MM.1S (cell line): ENCODE measurements at regions not wholly inside any gene's neighbourhood (a gene's known extent, or its start where the extent isn't known, plus 50 kb on each side); places are given as distances from the start of the nearest gene placed in this dataset.

Experiments used
- DNase-seq: peaks from one replicate; pipeline ENCODE4 v3.0.0-alpha.2; 2015
- H2AFZ ChIP-seq: fragments of 300-600 bp; sonication (generic); 2 replicates; pipeline ENCODE4 v1.6.0; 2016; ENCODE audit warnings: antibody characterized with exemption, low read length
- H3F3A ChIP-seq: fragments of 300-600 bp; sonication (generic); 2 replicates; pipeline ENCODE4 v1.6.1; 2016; ENCODE audit warnings: mild to moderate bottlenecking, antibody characterized with exemption, low read length, moderate library complexity, mixed read lengths; ENCODE audit not compliant: insufficient read depth
- H3K27ac ChIP-seq: fragments of 300-600 bp; sonication (generic); 2 replicates; pipeline ENCODE4 v1.5.1; 2016; ENCODE audit warnings: mild to moderate bottlenecking, low read length
- H3K27me3 ChIP-seq: fragments of 300-600 bp; sonication (generic); replicated peaks from 2 replicates; pipeline ENCODE4 v1.6.0; 2016; ENCODE audit warnings: low read length; ENCODE audit not compliant: insufficient read depth
- H3K36me3 ChIP-seq: fragments of 300-600 bp; sonication (generic); replicated peaks from 2 replicates; pipeline ENCODE4 v1.6.1; 2016; ENCODE audit warnings: mild to moderate bottlenecking, low read length, mixed read lengths; ENCODE audit not compliant: insufficient read depth
- H3K4me1 ChIP-seq: fragments of 300-600 bp; sonication (generic); 2 replicates; pipeline ENCODE4 v1.6.1; 2016; ENCODE audit warnings: low read length, mixed read lengths
- H3K4me2 ChIP-seq: fragments of 300-600 bp; sonication (generic); 2 replicates; pipeline ENCODE4 v1.6.0; 2016; ENCODE audit warnings: low read depth, low read length
- H3K4me3 ChIP-seq: fragments of 300-600 bp; sonication (generic); 2 replicates; pipeline ENCODE4 v1.5.1; 2016; ENCODE audit warnings: low read length, mixed read lengths
- H3K79me2 ChIP-seq: fragments of 300-600 bp; sonication (generic); 2 replicates; pipeline ENCODE4 v1.6.1; 2016; ENCODE audit warnings: mixed run types, low read length, mixed read lengths
- H3K9ac ChIP-seq: fragments of 300-600 bp; sonication (generic); 2 replicates; pipeline ENCODE4 v1.6.1; 2016; ENCODE audit warnings: low read length, mixed read lengths
- H3K9me2 ChIP-seq: fragments of 300-600 bp; sonication (generic); replicated peaks from 2 replicates; pipeline ENCODE4 v1.6.1; 2016; ENCODE audit warnings: mild to moderate bottlenecking, low read length, mixed read lengths; ENCODE audit not compliant: insufficient read depth
- H3K9me3 ChIP-seq: fragments of 300-600 bp; sonication (generic); replicated peaks from 2 replicates; pipeline ENCODE4 v1.6.1; 2016; ENCODE audit warnings: mild to moderate bottlenecking, low read length, mixed read lengths; ENCODE audit not compliant: insufficient read depth
- H4K20me1 ChIP-seq: fragments of 300-600 bp; sonication (generic); 2 replicates; pipeline ENCODE4 v1.6.1; 2016; ENCODE audit warnings: mild to moderate bottlenecking, low read length, moderate library complexity, mixed read lengths; ENCODE audit not compliant: insufficient read depth
- EZH2 ChIP-seq: fragments of 300-600 bp; sonication (generic); optimal IDR thresholded peaks from 2 replicates; pipeline ENCODE3; 2017; ENCODE audit warnings: low read depth, mild to moderate bottlenecking, antibody characterized with exemption, low read length, mixed read lengths
- EZH2phosphoT487 ChIP-seq: fragments of 300-600 bp; sonication (generic); IDR thresholded peaks from 2 replicates; pipeline ENCODE4 v1.6.1; 2018; ENCODE audit warnings: antibody characterized with exemption, low read length
- TF ChIP-seq, protein P1 (sequence below): fragments of 300-600 bp; sonication (generic); IDR thresholded peaks from 2 replicates; pipeline ENCODE4 v1.5.1; 2016; ENCODE audit warnings: antibody characterized with exemption, low read length, mixed read lengths

DNA sequence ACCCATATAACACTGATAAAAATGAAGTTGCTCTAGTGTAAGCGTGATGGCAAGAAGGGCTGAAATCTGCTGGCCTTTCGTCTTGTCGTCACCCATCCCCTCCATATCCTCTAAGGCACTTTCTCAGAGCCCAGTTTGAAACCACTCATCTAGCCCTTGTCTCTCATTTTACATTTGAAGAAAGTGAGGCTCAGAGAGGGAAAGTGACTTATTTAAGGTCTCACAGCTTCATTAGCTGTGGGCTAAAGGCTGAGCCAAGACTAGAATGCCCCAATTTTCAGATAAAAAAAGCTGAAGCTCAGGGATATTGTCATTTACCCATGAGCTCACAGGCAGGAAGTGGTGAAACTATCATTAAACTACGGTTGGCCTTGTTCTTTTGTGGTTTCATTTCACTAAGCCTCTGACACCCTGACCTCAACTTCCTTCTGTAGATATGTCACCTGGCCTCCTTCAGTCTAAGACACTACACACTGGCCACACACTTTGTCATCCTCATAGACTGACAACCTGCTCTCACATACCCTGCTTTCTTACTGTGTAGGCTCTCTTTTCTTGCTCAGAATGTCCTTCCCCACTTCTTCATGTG lies 176.7 kb upstream of the DMAC1 start:
- Histone ChIP-seq H3K4me2 (peak overlapping the region; percentile 34; the same call in 1 of the 2 replicates), H3F3A (peaks cover 7% of the 10 kb centered on the region), H3K36me3 (no peaks in the 10 kb centered on the region), H3K9ac (no peak overlapping the region), H3K27ac (peak overlapping the region; percentile 21; the same call in 1 of the 2 replicates), H3K4me3 (no peak overlapping the region), H4K20me1 (no peaks in the 10 kb centered on the region), H3K4me1 (peaks cover 19% of the 10 kb centered on the region), H3K9me2 (no peaks in the 10 kb centered on the region), H3K27me3 (peaks cover 13% of the 10 kb centered on the region), H3K9me3 (no peaks in the 10 kb centered on the region), H3K79me2 (no peaks in the 10 kb centered on the region), H2AFZ (no peak overlapping the region)
- no peak for TF ChIP-seq EZH2phosphoT487
- TF ChIP-seq, protein P1, sequence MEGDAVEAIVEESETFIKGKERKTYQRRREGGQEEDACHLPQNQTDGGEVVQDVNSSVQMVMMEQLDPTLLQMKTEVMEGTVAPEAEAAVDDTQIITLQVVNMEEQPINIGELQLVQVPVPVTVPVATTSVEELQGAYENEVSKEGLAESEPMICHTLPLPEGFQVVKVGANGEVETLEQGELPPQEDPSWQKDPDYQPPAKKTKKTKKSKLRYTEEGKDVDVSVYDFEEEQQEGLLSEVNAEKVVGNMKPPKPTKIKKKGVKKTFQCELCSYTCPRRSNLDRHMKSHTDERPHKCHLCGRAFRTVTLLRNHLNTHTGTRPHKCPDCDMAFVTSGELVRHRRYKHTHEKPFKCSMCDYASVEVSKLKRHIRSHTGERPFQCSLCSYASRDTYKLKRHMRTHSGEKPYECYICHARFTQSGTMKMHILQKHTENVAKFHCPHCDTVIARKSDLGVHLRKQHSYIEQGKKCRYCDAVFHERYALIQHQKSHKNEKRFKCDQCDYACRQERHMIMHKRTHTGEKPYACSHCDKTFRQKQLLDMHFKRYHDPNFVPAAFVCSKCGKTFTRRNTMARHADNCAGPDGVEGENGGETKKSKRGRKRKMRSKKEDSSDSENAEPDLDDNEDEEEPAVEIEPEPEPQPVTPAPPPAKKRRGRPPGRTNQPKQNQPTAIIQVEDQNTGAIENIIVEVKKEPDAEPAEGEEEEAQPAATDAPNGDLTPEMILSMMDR = no peak
- no peak for TF ChIP-seq EZH2
- DNase-seq = peak; percentile 96

DNA sequence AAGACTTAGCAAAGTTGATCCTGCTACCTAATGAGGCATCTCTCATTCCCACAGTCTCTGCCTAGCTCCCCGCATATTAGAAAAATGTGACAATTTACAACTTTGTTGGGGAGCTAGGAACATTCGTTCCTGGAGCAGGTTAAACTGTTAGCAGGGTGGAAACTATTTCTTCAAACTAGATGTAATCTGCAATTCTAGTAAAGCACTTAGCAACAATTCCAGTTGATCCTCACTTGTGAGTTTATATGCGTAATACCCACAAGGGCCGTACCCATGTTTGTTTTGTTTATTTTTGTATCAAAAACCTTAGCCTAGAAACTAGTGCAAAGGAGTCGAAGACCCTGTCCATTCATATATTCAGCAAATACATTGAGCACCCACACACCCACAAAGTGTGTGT lies 175.8 kb upstream of the DMAC1 start:
- Histone ChIP-seq H3K79me2 (no peaks in the 10 kb centered on the region), H3K9me3 (no peaks in the 10 kb centered on the region), H3K4me1 (peaks cover 19% of the 10 kb centered on the region), H3F3A (peaks cover 7% of the 10 kb centered on the region), H3K4me3 (no peak overlapping the region), H2AFZ (no peak overlapping the region), H3K27me3 (peaks cover 13% of the 10 kb centered on the region), H3K9ac (no peak overlapping the region), H3K36me3 (no peaks in the 10 kb centered on the region), H3K27ac (no peak overlapping the region), H3K9me2 (no peaks in the 10 kb centered on the region), H3K4me2 (no peak overlapping the region), H4K20me1 (no peaks in the 10 kb centered on the region)
- no peak for DNase-seq
- TF ChIP-seq EZH2 (no peak), EZH2phosphoT487 (no peak)
- TF ChIP-seq, protein P1 = no peak

DNA sequence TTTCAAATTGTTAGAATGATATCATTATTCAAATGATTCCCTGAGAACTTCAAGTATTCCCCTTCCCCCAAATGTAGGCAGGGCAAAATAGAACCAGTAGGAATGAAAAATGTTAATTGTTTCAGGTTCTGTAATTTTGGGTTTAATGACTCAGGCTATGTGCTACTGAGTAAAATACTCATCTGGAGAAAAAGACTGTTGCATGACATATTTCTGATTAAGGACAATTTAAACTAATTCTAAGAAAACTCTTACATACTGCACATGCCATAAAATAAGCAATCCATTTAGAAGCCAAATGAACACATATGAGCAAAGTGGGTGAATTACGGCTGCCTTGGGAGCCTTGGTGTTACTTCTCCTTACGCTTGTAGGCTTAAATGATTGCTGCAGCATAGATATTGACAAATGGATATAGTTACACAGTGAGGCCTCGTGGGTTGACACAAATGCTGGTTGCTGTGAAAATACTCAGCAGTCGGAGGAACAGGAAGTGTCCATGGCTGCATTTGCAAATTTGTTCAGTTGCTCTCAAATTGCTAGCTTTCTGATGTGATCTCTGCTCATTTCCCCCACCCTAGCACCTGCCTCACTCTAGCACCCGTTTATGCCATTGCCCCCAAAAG lies 174.9 kb upstream of the DMAC1 start:
- H3K36me3 ChIP-seq = no peaks in the 10 kb centered on the region
- H3K9me2 ChIP-seq = no peaks in the 10 kb centered on the region
- H3F3A ChIP-seq = peaks cover 7% of the 10 kb centered on the region
- no peaks in the 10 kb centered on the region for H3K79me2 ChIP-seq
- H3K9me3 ChIP-seq = no peaks in the 10 kb centered on the region
- no peak for DNase-seq
- TF ChIP-seq EZH2 (no peak), EZH2phosphoT487 (no peak)
- TF ChIP-seq, protein P1 = no peak
- no peaks in the 10 kb centered on the region for H4K20me1 ChIP-seq
- peaks cover 13% of the 10 kb centered on the region for H3K27me3 ChIP-seq
- H2AFZ ChIP-seq = no peak overlapping the region
- H3K4me2 ChIP-seq = no peak overlapping the region
- H3K9ac ChIP-seq = no peak overlapping the region
- peaks cover 19% of the 10 kb centered on the region for H3K4me1 ChIP-seq
- H3K27ac ChIP-seq = no peak overlapping the region
- H3K4me3 ChIP-seq = no peak overlapping the region
